IMR-90 (cell line): ENCODE measurements at regions not wholly inside any gene's neighbourhood (a gene's known extent, or its start where the extent isn't known, plus 50 kb on each side); places are given as distances from the start of the nearest gene placed in this dataset.

Experiments
- FOS ChIP-seq: fragments of 150-350 bp; IDR thresholded peaks from 2 replicates; pipeline ENCODE4 v1.6.1; 2016; ENCODE audit warnings: low read depth, low read length
- MAZ ChIP-seq: IDR thresholded peaks from 2 replicates; pipeline ENCODE4 v1.6.1; 2012; ENCODE audit warnings: low read depth, mild to moderate bottlenecking, low read length, improper control_type of control experiment, moderate library complexity, borderline replicate concordance
- POLR2A ChIP-seq: IDR thresholded peaks from 2 replicates; pipeline ENCODE4 v1.6.1; 2012; ENCODE audit warnings: mild to moderate bottlenecking, low read depth, low read length
- RAD21 ChIP-seq: IDR thresholded peaks from 2 replicates; pipeline ENCODE4 v1.6.1; 2012; ENCODE audit warnings: low read length, improper control_type of control experiment
- USF2 ChIP-seq: fragments of 150-350 bp; IDR thresholded peaks from 2 replicates; pipeline ENCODE4 v1.6.1; 2017; ENCODE audit warnings: mild to moderate bottlenecking, antibody characterized with exemption, low read length, low read depth
- TF ChIP-seq, protein P1 (sequence below): conservative IDR thresholded peaks from 2 replicates; pipeline ENCODE4 v1.5.1; 2012; ENCODE audit warnings: mild to moderate bottlenecking, low read depth, low read length, improper control_type of control experiment

GRCh38 chr1:56142301-56142700 is 437.1 kb downstream of the PLPP3 start:
- TF ChIP-seq POLR2A (no peak), USF2 (no peak), MAZ (no peak), RAD21 (no peak), FOS (no peak)
- TF ChIP-seq, protein P1, sequence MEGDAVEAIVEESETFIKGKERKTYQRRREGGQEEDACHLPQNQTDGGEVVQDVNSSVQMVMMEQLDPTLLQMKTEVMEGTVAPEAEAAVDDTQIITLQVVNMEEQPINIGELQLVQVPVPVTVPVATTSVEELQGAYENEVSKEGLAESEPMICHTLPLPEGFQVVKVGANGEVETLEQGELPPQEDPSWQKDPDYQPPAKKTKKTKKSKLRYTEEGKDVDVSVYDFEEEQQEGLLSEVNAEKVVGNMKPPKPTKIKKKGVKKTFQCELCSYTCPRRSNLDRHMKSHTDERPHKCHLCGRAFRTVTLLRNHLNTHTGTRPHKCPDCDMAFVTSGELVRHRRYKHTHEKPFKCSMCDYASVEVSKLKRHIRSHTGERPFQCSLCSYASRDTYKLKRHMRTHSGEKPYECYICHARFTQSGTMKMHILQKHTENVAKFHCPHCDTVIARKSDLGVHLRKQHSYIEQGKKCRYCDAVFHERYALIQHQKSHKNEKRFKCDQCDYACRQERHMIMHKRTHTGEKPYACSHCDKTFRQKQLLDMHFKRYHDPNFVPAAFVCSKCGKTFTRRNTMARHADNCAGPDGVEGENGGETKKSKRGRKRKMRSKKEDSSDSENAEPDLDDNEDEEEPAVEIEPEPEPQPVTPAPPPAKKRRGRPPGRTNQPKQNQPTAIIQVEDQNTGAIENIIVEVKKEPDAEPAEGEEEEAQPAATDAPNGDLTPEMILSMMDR, result no peak
